ENCODE measurements at regions not wholly inside any gene's neighbourhood (a gene's known extent, or its start where the extent isn't known, plus 50 kb on each side); places are given as distances from the start of the nearest gene placed in this dataset.

- Histone ChIP-seq H3K9ac (ENCODE audit: control insufficient read depth, extremely low read depth, insufficient read depth, low read length) (no peak overlapping the region), H3K27me3 (ENCODE audit: control insufficient read depth, extremely low read depth, insufficient read depth, low read length) (no peaks in the 10 kb centered on the region)
- dilution Hi-C loops (cut with MboI; ENCODE audit: extremely low pct_ligation_motif_present, low sequenced_read_pairs), result no loop called here
These were observed 362.3 kb downstream of the FAM170A start for GRCh38 chr5:119991625-119992024.

DNA sequence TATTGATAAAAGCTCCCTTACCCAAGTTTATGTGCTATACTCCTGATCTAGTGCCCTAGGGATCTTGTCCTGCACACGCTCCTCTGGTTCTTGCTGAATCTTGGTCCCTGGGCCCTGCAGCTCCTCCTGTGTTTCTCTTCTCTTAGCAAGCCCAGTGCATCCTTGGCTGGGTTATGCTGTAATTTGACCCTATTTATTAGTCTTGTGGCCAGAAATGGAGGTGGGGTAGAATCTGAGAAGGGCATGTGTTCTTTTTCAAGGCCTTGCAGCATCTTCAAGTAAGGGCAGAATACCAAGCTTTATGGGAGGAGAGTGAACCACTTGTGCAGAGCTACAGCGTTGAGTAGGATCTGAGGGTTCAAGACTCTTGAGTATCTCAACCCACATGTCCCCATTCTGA lies 366.8 kb downstream of the FAM170A start:
- H3K9ac ChIP-seq (ENCODE audit: control insufficient read depth, extremely low read depth, insufficient read depth, low read length), result no peak overlapping the region
- TF ChIP-seq EZH2 (IDR thresholded peaks at IDR 0.05; ENCODE audit: low read length), result no peak
- TF ChIP-seq, protein P1, sequence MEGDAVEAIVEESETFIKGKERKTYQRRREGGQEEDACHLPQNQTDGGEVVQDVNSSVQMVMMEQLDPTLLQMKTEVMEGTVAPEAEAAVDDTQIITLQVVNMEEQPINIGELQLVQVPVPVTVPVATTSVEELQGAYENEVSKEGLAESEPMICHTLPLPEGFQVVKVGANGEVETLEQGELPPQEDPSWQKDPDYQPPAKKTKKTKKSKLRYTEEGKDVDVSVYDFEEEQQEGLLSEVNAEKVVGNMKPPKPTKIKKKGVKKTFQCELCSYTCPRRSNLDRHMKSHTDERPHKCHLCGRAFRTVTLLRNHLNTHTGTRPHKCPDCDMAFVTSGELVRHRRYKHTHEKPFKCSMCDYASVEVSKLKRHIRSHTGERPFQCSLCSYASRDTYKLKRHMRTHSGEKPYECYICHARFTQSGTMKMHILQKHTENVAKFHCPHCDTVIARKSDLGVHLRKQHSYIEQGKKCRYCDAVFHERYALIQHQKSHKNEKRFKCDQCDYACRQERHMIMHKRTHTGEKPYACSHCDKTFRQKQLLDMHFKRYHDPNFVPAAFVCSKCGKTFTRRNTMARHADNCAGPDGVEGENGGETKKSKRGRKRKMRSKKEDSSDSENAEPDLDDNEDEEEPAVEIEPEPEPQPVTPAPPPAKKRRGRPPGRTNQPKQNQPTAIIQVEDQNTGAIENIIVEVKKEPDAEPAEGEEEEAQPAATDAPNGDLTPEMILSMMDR (optimal IDR thresholded peaks at IDR 0.05 in 1 of 3, IDR thresholded peaks at IDR 0.05 in 1 of 3, conservative IDR thresholded peaks at IDR 0.05 in 1 of 3; ENCODE audit: extremely low read depth in 1 of 3, insufficient read depth in 2 of 3, low read length in 3 of 3), result no peak
- no peak overlapping the region for H3K4me3 ChIP-seq (ENCODE audit: control insufficient read depth in 2 of 3, extremely low read depth in 1 of 3, insufficient read depth in 2 of 3, low read depth in 1 of 3, low read length in 3 of 3)
- no peaks in the 10 kb centered on the region for H3K9me3 ChIP-seq (ENCODE audit: control insufficient read depth, low read depth, low read length)
- no peaks in the 10 kb centered on the region for H3K79me2 ChIP-seq (ENCODE audit: control insufficient read depth, insufficient read depth, low read length)
- H4K20me1 ChIP-seq (ENCODE audit: control insufficient read depth, extremely low read depth, insufficient read depth, low read length), result no peaks in the 10 kb centered on the region
- dilution Hi-C loops (cut with MboI; ENCODE audit: extremely low pct_ligation_motif_present, low sequenced_read_pairs), result no loop called here
- H2AFZ ChIP-seq (ENCODE audit: control insufficient read depth, low read length), result no peak overlapping the region
- H3K9me1 ChIP-seq (ENCODE audit: control insufficient read depth, extremely low read depth, insufficient read depth, low read length), result no peaks in the 10 kb centered on the region
- no peaks in the 10 kb centered on the region for H3K27me3 ChIP-seq (ENCODE audit: control insufficient read depth, extremely low read depth, insufficient read depth, low read length)
- H3K27ac ChIP-seq (ENCODE audit: control insufficient read depth, insufficient read depth, low read length), result no peak overlapping the region
- FAIRE-seq (no peak), DNase-seq (ENCODE audit: low read depth, low spot score) (no peak)
- H3K4me1 ChIP-seq (ENCODE audit: control insufficient read depth, extremely low read depth, insufficient read depth, low read length), result no peaks in the 10 kb centered on the region
- H3K36me3 ChIP-seq (ENCODE audit: control insufficient read depth in 2 of 2, extremely low read depth in 1 of 2, insufficient read depth in 2 of 2, low read length in 2 of 2), result no peaks in the 10 kb centered on the region
- no peak overlapping the region for H3K4me2 ChIP-seq (ENCODE audit: control insufficient read depth, extremely low read depth, insufficient read depth, low read depth, low read length)

More at GRCh38 chr5:119991625-119992024, 362.3 kb downstream of the FAM170A start:
- no peak for FAIRE-seq
- Histone ChIP-seq H3K4me3 (ENCODE audit: control insufficient read depth in 2 of 3, extremely low read depth in 1 of 3, insufficient read depth in 2 of 3, low read depth in 1 of 3, low read length in 3 of 3) (no peak overlapping the region), H3K9me3 (ENCODE audit: control insufficient read depth, low read depth, low read length) (no peaks in the 10 kb centered on the region), H3K4me1 (ENCODE audit: control insufficient read depth, extremely low read depth, insufficient read depth, low read length) (no peaks in the 10 kb centered on the region), H3K4me2 (ENCODE audit: control insufficient read depth, extremely low read depth, insufficient read depth, low read depth, low read length) (no peak overlapping the region), H3K27ac (ENCODE audit: control insufficient read depth, insufficient read depth, low read length) (no peak overlapping the region), H4K20me1 (ENCODE audit: control insufficient read depth, extremely low read depth, insufficient read depth, low read length) (no peaks in the 10 kb centered on the region), H3K36me3 (ENCODE audit: control insufficient read depth in 2 of 2, extremely low read depth in 1 of 2, insufficient read depth in 2 of 2, low read length in 2 of 2) (no peaks in the 10 kb centered on the region), H3K9me1 (ENCODE audit: control insufficient read depth, extremely low read depth, insufficient read depth, low read length) (no peaks in the 10 kb centered on the region), H3K79me2 (ENCODE audit: control insufficient read depth, insufficient read depth, low read length) (no peaks in the 10 kb centered on the region), H2AFZ (ENCODE audit: control insufficient read depth, low read length) (no peak overlapping the region)
- TF ChIP-seq EZH2 (IDR thresholded peaks at IDR 0.05; ENCODE audit: low read length), result no peak
- TF ChIP-seq, protein P1 (optimal IDR thresholded peaks at IDR 0.05 in 1 of 3, IDR thresholded peaks at IDR 0.05 in 1 of 3, conservative IDR thresholded peaks at IDR 0.05 in 1 of 3; ENCODE audit: extremely low read depth in 1 of 3, insufficient read depth in 2 of 3, low read length in 3 of 3), result no peak
- no peak for DNase-seq (ENCODE audit: low read depth, low spot score)
